ENCODE measurements at regions not wholly inside any gene's neighbourhood (a gene's known extent, or its start where the extent isn't known, plus 50 kb on each side); places are given as distances from the start of the nearest gene placed in this dataset.

DNA sequence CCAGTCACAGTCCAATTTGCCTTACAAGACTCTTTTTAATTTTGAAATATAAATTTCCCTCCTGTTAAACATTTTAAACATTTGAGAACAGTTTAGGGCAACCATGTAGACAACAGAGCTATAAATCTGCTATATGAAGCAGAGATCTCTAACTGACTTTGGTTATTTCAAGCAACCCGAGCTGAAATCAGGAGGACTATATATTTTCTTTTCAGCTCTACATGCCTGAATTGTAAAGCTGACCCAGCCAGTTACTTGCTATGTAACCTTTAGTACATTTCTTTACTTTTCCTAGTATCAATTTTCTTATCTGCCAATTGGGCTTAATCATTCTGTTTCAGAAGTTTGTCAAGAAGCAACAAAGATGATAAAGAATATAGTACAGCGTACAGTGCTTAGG, 457.4 kb upstream of the NECTIN3 start:
- no peak overlapping the region for H3K27ac ChIP-seq (ENCODE audit: extremely low read depth, low read depth, low read length)
- no peaks in the 10 kb centered on the region for H3K4me1 ChIP-seq (replicated peaks in 1 of 2; ENCODE audit: control insufficient read depth in 2 of 2, insufficient read depth in 2 of 2, low read length in 2 of 2)
- no peak overlapping the region for H3K4me2 ChIP-seq (ENCODE audit: insufficient read depth, low read length)
- H3K9me1 ChIP-seq (ENCODE audit: control insufficient read depth, insufficient read depth, low read length): no peaks in the 10 kb centered on the region
- no TSS peak for BruUV-seq (replicated peaks)
- ATAC-seq: no peak
- no peak overlapping the region for H3K9ac ChIP-seq (ENCODE audit: insufficient read depth in 1 of 2, low read depth in 2 of 2, low read length in 2 of 2)
- H2AFZ ChIP-seq (ENCODE audit: low read depth, low read length): no peak overlapping the region
- WGBS (ENCODE audit: insufficient coverage, low coverage, missing lambda C conversion rate): 54% methylated on average over 2 of the region's 2 CpGs
- no peak overlapping the region for H3K4me3 ChIP-seq
- intact Hi-C loops (cut with micrococcal nuclease) (no loop called here), in situ Hi-C loops (cut with MboI) (no loop called here)
- ChIA-PET CTCF (ENCODE audit: low intra/inter-chr PET ratio) (no interaction called here), POLR2A (interaction anchor here (0.9 kb wide), 1 partner anchor 11 kb away, joined by 3 read pairs; no protein-coding TSS in a partner anchor)
- no peak for TF ChIP-seq PHF20 (IDR thresholded peaks at IDR 0.05; ENCODE audit: partially characterized antibody)
- TF ChIP-seq, protein P1, sequence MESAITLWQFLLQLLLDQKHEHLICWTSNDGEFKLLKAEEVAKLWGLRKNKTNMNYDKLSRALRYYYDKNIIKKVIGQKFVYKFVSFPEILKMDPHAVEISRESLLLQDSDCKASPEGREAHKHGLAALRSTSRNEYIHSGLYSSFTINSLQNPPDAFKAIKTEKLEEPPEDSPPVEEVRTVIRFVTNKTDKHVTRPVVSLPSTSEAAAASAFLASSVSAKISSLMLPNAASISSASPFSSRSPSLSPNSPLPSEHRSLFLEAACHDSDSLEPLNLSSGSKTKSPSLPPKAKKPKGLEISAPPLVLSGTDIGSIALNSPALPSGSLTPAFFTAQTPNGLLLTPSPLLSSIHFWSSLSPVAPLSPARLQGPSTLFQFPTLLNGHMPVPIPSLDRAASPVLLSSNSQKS (CRISPR knock-in tag; IDR thresholded peaks at IDR 0.05): no peak
- no peak for TF ChIP-seq PRMT5 (CRISPR knock-in tag; IDR thresholded peaks at IDR 0.05)
- TF ChIP-seq SRSF7 (optimal IDR thresholded peaks at IDR 0.05; ENCODE audit: low read depth, low read length): no peak
- TF ChIP-seq MYC (IDR thresholded peaks at IDR 0.05; ENCODE audit: low read depth, low read length): no peak
- no peak for TF ChIP-seq MYC (CRISPR knock-in tag; IDR thresholded peaks at IDR 0.05; ENCODE audit: borderline replicate concordance, low read depth)
- TF ChIP-seq TCF7L2 (IDR thresholded peaks at IDR 0.05; ENCODE audit: low read depth, low read length): no peak
- TF ChIP-seq HDAC2 (IDR thresholded peaks at IDR 0.05): no peak
- no peak for TF ChIP-seq ZNF253 (CRISPR knock-in tag; conservative IDR thresholded peaks at IDR 0.05)
- no peak for TF ChIP-seq SMAD1 (IDR thresholded peaks at IDR 0.05; ENCODE audit: low read depth, low read length, partially characterized antibody)
- TF ChIP-seq HNRNPL (IDR thresholded peaks at IDR 0.05; ENCODE audit: low read depth, low read length): no peak
- TF ChIP-seq, protein P2, sequence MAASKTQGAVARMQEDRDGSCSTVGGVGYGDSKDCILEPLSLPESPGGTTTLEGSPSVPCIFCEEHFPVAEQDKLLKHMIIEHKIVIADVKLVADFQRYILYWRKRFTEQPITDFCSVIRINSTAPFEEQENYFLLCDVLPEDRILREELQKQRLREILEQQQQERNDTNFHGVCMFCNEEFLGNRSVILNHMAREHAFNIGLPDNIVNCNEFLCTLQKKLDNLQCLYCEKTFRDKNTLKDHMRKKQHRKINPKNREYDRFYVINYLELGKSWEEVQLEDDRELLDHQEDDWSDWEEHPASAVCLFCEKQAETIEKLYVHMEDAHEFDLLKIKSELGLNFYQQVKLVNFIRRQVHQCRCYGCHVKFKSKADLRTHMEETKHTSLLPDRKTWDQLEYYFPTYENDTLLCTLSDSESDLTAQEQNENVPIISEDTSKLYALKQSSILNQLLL (CRISPR knock-in tag; IDR thresholded peaks at IDR 0.05; ENCODE audit: borderline replicate concordance): no peak
- TF ChIP-seq RBM17 (IDR thresholded peaks at IDR 0.05; ENCODE audit: borderline replicate concordance, low read depth, low read length): no peak
- TF ChIP-seq, protein P3, sequence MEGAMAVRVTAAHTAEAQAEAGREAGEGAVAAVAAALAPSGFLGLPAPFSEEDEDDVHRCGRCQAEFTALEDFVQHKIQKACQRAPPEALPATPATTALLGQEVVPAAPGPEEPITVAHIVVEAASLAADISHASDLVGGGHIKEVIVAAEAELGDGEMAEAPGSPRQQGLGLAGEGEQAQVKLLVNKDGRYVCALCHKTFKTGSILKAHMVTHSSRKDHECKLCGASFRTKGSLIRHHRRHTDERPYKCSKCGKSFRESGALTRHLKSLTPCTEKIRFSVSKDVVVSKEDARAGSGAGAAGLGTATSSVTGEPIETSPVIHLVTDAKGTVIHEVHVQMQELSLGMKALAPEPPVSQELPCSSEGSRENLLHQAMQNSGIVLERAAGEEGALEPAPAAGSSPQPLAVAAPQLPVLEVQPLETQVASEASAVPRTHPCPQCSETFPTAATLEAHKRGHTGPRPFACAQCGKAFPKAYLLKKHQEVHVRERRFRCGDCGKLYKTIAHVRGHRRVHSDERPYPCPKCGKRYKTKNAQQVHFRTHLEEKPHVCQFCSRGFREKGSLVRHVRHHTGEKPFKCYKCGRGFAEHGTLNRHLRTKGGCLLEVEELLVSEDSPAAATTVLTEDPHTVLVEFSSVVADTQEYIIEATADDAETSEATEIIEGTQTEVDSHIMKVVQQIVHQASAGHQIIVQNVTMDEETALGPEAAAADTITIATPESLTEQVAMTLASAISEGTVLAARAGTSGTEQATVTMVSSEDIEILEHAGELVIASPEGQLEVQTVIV (CRISPR knock-in tag; IDR thresholded peaks at IDR 0.05; ENCODE audit: borderline replicate concordance): no peak
- no peaks in the 10 kb centered on the region for H3K9me3 ChIP-seq (replicated peaks; ENCODE audit: control insufficient read depth, insufficient read depth, low read depth, low read length)
- DNase-seq (ENCODE audit: extremely low read depth in 1 of 4, low spot score in 3 of 4): no peak
- H3K79me2 ChIP-seq (ENCODE audit: control insufficient read depth, insufficient read depth, low read length): no peaks in the 10 kb centered on the region
- no peaks in the 10 kb centered on the region for H3K27me3 ChIP-seq (ENCODE audit: control insufficient read depth in 2 of 2, insufficient read depth in 2 of 2, low read length in 2 of 2)
- no peaks in the 10 kb centered on the region for H4K20me1 ChIP-seq (replicated peaks; ENCODE audit: control insufficient read depth, insufficient read depth, low read length)
- FAIRE-seq: no peak
- H3K36me3 ChIP-seq (ENCODE audit: control insufficient read depth, insufficient read depth, low read length): no peaks in the 10 kb centered on the region

All from K562 (cell line).